ENCODE measurements at regions not wholly inside any gene's neighbourhood (a gene's known extent, or its start where the extent isn't known, plus 50 kb on each side); places are given as distances from the start of the nearest gene placed in this dataset.

DNA sequence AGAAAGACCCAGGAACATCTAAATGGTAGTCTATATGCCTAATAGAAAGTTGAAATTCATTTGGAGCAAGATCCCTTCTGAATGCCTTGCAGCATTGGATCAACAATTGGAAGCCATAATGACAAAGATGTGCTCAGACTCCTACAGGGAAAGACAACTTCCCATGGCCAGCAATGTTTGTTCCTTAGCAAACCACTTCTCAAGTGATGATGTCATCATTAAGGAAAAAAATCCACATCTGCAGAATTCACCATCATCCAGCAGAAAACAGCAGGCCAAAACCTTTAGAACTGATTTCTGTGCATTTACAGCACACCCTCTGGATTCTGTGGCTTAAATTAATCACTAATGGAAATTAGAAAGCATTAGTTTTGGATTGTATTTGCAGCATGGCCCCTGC lies 82.4 kb upstream of the ZIC3 start:
- Histone ChIP-seq H3K4me1 (ENCODE audit: control insufficient read depth in 1 of 2, insufficient read depth in 2 of 2, low read length in 2 of 2) (no peaks in the 10 kb centered on the region), H3K9ac (ENCODE audit: insufficient read depth, low read length, poor library complexity, severe bottlenecking) (no peak overlapping the region), H3K27ac (ENCODE audit: low read depth in 1 of 2, low read length in 2 of 2) (no peak overlapping the region), H3K4me3 (replicated peaks in 1 of 3; ENCODE audit: low read depth in 2 of 3, low read length in 3 of 3) (no peak overlapping the region), H3K4me2 (replicated peaks; ENCODE audit: extremely low read depth, low read length, poor library complexity, severe bottlenecking) (no peak overlapping the region), H3K79me2 (ENCODE audit: insufficient read depth, low read length) (no peaks in the 10 kb centered on the region), H3K27me3 (ENCODE audit: control insufficient read depth in 2 of 2, insufficient read depth in 2 of 2, low read length in 2 of 2) (peaks cover 0 to 5% of the 10 kb centered on the region in 2 donors), H2AFZ (ENCODE audit: insufficient read depth, low read depth, low read length, poor library complexity, severe bottlenecking) (no peak overlapping the region), H3K9me3 (replicated peaks in 1 of 2; ENCODE audit: control insufficient read depth in 1 of 2, insufficient read depth in 1 of 2, low read length in 2 of 2) (no peaks in the 10 kb centered on the region), H4K20me1 (ENCODE audit: insufficient read depth, low read length) (no peaks in the 10 kb centered on the region), H3K36me3 (replicated peaks in 1 of 2; ENCODE audit: control insufficient read depth in 1 of 2, insufficient read depth in 2 of 2, low read length in 2 of 2) (no peaks in the 10 kb centered on the region)
- Mint-ChIP-seq H3K27ac (no peak overlapping the region), H3K9me3 (peaks cover 0 to 4% (median 0%) of the 10 kb centered on the region in 7 donors), H3K36me3 (no peaks in the 10 kb centered on the region), H3K4me3 (no peak overlapping the region), H3K4me1 (no peaks in the 10 kb centered on the region), H3K27me3 (ENCODE audit: low read depth in 3 of 3) (peaks cover 1 to 3% (median 2%) of the 10 kb centered on the region in 3 donors)
- TF ChIP-seq, protein P1, sequence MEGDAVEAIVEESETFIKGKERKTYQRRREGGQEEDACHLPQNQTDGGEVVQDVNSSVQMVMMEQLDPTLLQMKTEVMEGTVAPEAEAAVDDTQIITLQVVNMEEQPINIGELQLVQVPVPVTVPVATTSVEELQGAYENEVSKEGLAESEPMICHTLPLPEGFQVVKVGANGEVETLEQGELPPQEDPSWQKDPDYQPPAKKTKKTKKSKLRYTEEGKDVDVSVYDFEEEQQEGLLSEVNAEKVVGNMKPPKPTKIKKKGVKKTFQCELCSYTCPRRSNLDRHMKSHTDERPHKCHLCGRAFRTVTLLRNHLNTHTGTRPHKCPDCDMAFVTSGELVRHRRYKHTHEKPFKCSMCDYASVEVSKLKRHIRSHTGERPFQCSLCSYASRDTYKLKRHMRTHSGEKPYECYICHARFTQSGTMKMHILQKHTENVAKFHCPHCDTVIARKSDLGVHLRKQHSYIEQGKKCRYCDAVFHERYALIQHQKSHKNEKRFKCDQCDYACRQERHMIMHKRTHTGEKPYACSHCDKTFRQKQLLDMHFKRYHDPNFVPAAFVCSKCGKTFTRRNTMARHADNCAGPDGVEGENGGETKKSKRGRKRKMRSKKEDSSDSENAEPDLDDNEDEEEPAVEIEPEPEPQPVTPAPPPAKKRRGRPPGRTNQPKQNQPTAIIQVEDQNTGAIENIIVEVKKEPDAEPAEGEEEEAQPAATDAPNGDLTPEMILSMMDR (IDR thresholded peaks at IDR 0.05), result no peak
- DNase-seq, result no peak
- intact Hi-C loops (cut with micrococcal nuclease), result no loop called here

DNA sequence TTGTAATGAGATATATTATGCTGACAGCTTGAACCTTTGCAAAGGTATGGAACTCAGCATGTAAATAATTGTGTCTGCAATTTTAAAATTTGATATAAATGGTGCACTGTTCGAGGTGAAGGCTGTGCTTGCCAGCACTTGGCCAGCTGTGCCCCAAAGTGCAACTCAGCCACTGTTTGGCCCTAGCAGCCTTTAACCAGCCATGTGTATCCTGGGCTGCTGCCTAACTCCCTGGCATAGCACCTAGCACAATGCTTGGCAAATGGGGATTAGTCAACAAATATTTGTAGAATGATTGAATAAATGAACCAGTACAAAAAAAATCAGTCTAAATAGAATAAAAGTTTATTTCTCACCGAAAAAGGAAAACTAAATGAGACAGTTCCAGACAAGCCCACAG lies 83.8 kb upstream of the ZIC3 start:
- Mint-ChIP-seq H3K4me3 (no peak overlapping the region), H3K4me1 (no peaks in the 10 kb centered on the region), H3K36me3 (no peaks in the 10 kb centered on the region), H3K27me3 (ENCODE audit: low read depth in 3 of 3) (peaks cover 1 to 3% (median 2%) of the 10 kb centered on the region in 3 donors), H3K9me3 (peaks cover 0 to 2% (median 0%) of the 10 kb centered on the region in 7 donors), H3K27ac (no peak overlapping the region)
- H3K4me2 ChIP-seq (replicated peaks; ENCODE audit: extremely low read depth, low read length, poor library complexity, severe bottlenecking), result no peak overlapping the region
- no peak overlapping the region for H3K9ac ChIP-seq (ENCODE audit: insufficient read depth, low read length, poor library complexity, severe bottlenecking)
- no peaks in the 10 kb centered on the region for H4K20me1 ChIP-seq (ENCODE audit: insufficient read depth, low read length)
- DNase-seq, result no peak
- no peak overlapping the region for H3K4me3 ChIP-seq (replicated peaks in 1 of 3; ENCODE audit: low read depth in 2 of 3, low read length in 3 of 3)
- no peaks in the 10 kb centered on the region for H3K9me3 ChIP-seq (replicated peaks in 1 of 2; ENCODE audit: control insufficient read depth in 1 of 2, insufficient read depth in 1 of 2, low read length in 2 of 2)
- intact Hi-C loops (cut with micrococcal nuclease), result no loop called here
- 100% methylated on average over 1 of the region's 2 CpGs for WGBS (ENCODE audit: insufficient coverage)
- H3K79me2 ChIP-seq (ENCODE audit: insufficient read depth, low read length), result no peaks in the 10 kb centered on the region
- no peaks in the 10 kb centered on the region for H3K36me3 ChIP-seq (replicated peaks in 1 of 2; ENCODE audit: control insufficient read depth in 1 of 2, insufficient read depth in 2 of 2, low read length in 2 of 2)
- peaks cover 0 to 5% of the 10 kb centered on the region in 2 donors for H3K27me3 ChIP-seq (ENCODE audit: control insufficient read depth in 2 of 2, insufficient read depth in 2 of 2, low read length in 2 of 2)
- H2AFZ ChIP-seq (ENCODE audit: insufficient read depth, low read depth, low read length, poor library complexity, severe bottlenecking), result no peak overlapping the region
- TF ChIP-seq, protein P1 (IDR thresholded peaks at IDR 0.05), result no peak
- H3K4me1 ChIP-seq (ENCODE audit: control insufficient read depth in 1 of 2, insufficient read depth in 2 of 2, low read length in 2 of 2), result no peaks in the 10 kb centered on the region
- H3K27ac ChIP-seq (ENCODE audit: low read depth in 1 of 2, low read length in 2 of 2), result no peak overlapping the region
